Neural progenitor cell (in vitro differentiated cells): ENCODE measurements at regions not wholly inside any gene's neighbourhood (a gene's known extent, or its start where the extent isn't known, plus 50 kb on each side); places are given as distances from the start of the nearest gene placed in this dataset.

Experiments
- DNase-seq: peaks from one replicate; pipeline ENCODE4 v3.0.0-alpha.2; 2016; ENCODE audit warnings: low spot score
- H2AFZ ChIP-seq: fragments of 200-600 bp; sonication (generic); replicated peaks from 2 replicates; pipeline ENCODE4 v1.6.1; 2016; ENCODE audit warnings: antibody characterized with exemption
- H3F3A ChIP-seq: fragments of 200-600 bp; sonication (generic); 2 replicates; pipeline ENCODE4 v1.6.1; 2016; ENCODE audit warnings: antibody characterized with exemption, low read depth
- H3K27ac ChIP-seq: fragments of 200-600 bp; sonication (generic); 2 replicates; pipeline ENCODE4 v1.5.1; 2016; ENCODE audit warnings: mild to moderate bottlenecking
- H3K27me3 ChIP-seq: fragments of 200-600 bp; sonication (generic); 2 replicates; pipeline ENCODE4 v1.6.1; 2016; ENCODE audit warnings: mild to moderate bottlenecking, moderate library complexity
- H3K36me3 ChIP-seq: fragments of 200-600 bp; sonication (generic); 2 replicates; pipeline ENCODE4 v1.5.1; 2016
- H3K4me1 ChIP-seq: fragments of 200-600 bp; sonication (generic); 2 replicates; pipeline ENCODE4 v1.6.1; 2016; ENCODE audit warnings: mixed run types
- H3K4me2 ChIP-seq: fragments of 200-600 bp; sonication (generic); 2 replicates; pipeline ENCODE4 v1.6.1; 2016
- H3K4me3 ChIP-seq: fragments of 200-600 bp; sonication (generic); 2 replicates; pipeline ENCODE4 v1.5.1; 2016
- H3K79me2 ChIP-seq: fragments of 200-600 bp; sonication (generic); 2 replicates; pipeline ENCODE4 v1.6.1; 2016; ENCODE audit warnings: low read depth
- H3K9ac ChIP-seq: fragments of 200-600 bp; sonication (generic); 2 replicates; pipeline ENCODE4 v1.6.1; 2016
- H3K9me3 ChIP-seq: fragments of 200-600 bp; sonication (generic); 2 replicates; pipeline ENCODE4 v1.5.1; 2016; ENCODE audit warnings: low read depth
- H4K20me1 ChIP-seq: fragments of 200-600 bp; sonication (generic); 2 replicates; pipeline ENCODE4 v1.6.1; 2016; ENCODE audit warnings: low read depth
- H3K27ac Mint-ChIP-seq: 3 replicates; pipeline ENCODE4 v1.8.0; 2021; ENCODE audit warnings: mixed read lengths
- H3K27me3 Mint-ChIP-seq: 2 replicates; pipeline ENCODE4 v1.8.0; 2022; ENCODE audit warnings: low read depth, mild to moderate bottlenecking, inconsistent platforms, moderate library complexity, mixed read lengths; ENCODE audit not compliant: insufficient read depth
- H3K36me3 Mint-ChIP-seq: 3 replicates; pipeline ENCODE4 v1.8.0; 2021; ENCODE audit warnings: mixed read lengths
- H3K4me1 Mint-ChIP-seq: 3 replicates; pipeline ENCODE4 v1.8.0; 2021; ENCODE audit warnings: mixed read lengths
- H3K4me3 Mint-ChIP-seq: 3 replicates; pipeline ENCODE4 v1.8.0; 2021; ENCODE audit warnings: mild to moderate bottlenecking, moderate library complexity, mixed read lengths
- H3K9me3 Mint-ChIP-seq: 3 replicates; pipeline ENCODE4 v1.8.0; 2020; ENCODE audit warnings: mixed read lengths
- EZH2 ChIP-seq: fragments of 200-600 bp; sonication (generic); IDR thresholded peaks from 2 replicates; pipeline ENCODE4 v1.6.1; 2017; ENCODE audit warnings: antibody characterized with exemption, mild to moderate bottlenecking, moderate library complexity
- EZH2phosphoT487 ChIP-seq: fragments of 200-600 bp; sonication (generic); IDR thresholded peaks from 2 replicates; pipeline ENCODE4 v1.6.1; 2017; ENCODE audit warnings: antibody characterized with exemption
- TF ChIP-seq, protein P1 (sequence below): fragments of 200-600 bp; sonication (generic); IDR thresholded peaks from 2 replicates; pipeline ENCODE4 v1.5.1; 2017; ENCODE audit warnings: antibody characterized with exemption, mild to moderate bottlenecking

DNA sequence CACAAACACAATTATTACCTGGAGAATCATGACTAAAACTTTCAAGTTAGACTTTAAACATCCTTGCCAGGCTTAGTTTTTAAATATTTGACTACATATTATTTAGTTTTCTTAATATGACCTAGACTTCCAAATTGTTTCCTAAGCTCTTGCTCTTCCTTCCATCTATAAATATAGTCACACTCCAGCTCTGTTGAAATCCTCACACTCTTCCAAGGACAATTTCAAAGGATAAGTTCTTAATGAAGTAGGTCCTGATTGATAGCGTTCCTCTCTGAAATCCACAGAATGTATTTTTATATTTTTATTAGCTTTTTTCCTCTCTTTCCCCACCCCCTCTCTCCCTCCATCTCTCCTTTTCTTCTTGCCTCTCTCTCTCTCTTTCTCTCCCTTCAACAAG lies 1074.1 kb upstream of the PCDH20 start:
- no peaks in the 10 kb centered on the region for H3K36me3 Mint-ChIP-seq
- no peaks in the 10 kb centered on the region for H3K4me1 Mint-ChIP-seq

DNA sequence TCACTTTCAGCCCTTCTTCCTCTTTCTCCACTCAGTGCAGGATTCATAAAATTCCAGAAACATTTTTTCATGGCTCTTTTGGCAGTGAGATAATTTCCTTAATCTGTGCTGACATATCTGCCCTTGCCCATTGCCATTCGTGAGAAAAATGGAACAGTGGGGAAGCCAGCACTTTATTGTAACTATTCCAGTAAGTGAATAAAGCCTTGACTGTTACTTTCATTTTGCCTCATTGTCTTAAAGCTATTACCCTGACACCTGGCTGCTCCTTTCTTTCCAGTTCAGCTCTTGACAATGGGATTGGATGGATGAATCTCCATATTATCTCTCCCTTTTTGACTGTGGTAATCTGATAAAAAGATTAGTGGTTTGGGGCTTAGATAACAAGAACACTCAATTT lies 1068.1 kb upstream of the PCDH20 start:
- Histone ChIP-seq H4K20me1 (no peaks in the 10 kb centered on the region), H3K4me2 (peak overlapping the region; percentile 28), H3K9ac (no peak overlapping the region), H3K4me1 (peaks cover 11% of the 10 kb centered on the region), H3K9me3 (no peaks in the 10 kb centered on the region), H3K36me3 (no peaks in the 10 kb centered on the region), H3K4me3 (no peak overlapping the region), H3K27me3 (no peaks in the 10 kb centered on the region), H3K27ac (no peak overlapping the region), H2AFZ (no peak overlapping the region), H3K79me2 (no peaks in the 10 kb centered on the region), H3F3A (peaks cover 17% of the 10 kb centered on the region)
- no peak overlapping the region for H3K4me3 Mint-ChIP-seq
- peaks cover 8% of the 10 kb centered on the region for H3K4me1 Mint-ChIP-seq
- no peaks in the 10 kb centered on the region for H3K9me3 Mint-ChIP-seq
- peak; percentile 35 for DNase-seq
- no peaks in the 10 kb centered on the region for H3K36me3 Mint-ChIP-seq
- no peaks in the 10 kb centered on the region for H3K27me3 Mint-ChIP-seq
- no peak for TF ChIP-seq EZH2
- TF ChIP-seq, protein P1, sequence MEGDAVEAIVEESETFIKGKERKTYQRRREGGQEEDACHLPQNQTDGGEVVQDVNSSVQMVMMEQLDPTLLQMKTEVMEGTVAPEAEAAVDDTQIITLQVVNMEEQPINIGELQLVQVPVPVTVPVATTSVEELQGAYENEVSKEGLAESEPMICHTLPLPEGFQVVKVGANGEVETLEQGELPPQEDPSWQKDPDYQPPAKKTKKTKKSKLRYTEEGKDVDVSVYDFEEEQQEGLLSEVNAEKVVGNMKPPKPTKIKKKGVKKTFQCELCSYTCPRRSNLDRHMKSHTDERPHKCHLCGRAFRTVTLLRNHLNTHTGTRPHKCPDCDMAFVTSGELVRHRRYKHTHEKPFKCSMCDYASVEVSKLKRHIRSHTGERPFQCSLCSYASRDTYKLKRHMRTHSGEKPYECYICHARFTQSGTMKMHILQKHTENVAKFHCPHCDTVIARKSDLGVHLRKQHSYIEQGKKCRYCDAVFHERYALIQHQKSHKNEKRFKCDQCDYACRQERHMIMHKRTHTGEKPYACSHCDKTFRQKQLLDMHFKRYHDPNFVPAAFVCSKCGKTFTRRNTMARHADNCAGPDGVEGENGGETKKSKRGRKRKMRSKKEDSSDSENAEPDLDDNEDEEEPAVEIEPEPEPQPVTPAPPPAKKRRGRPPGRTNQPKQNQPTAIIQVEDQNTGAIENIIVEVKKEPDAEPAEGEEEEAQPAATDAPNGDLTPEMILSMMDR = no peak
- no peak for TF ChIP-seq EZH2phosphoT487
- no peak overlapping the region for H3K27ac Mint-ChIP-seq

More for the DNA sequence above, 1074.1 kb upstream of the PCDH20 start:
- Histone ChIP-seq H3K9ac (no peak overlapping the region), H3K79me2 (no peaks in the 10 kb centered on the region), H2AFZ (no peak overlapping the region), H3K4me1 (no peaks in the 10 kb centered on the region), H3F3A (no peaks in the 10 kb centered on the region), H3K9me3 (no peaks in the 10 kb centered on the region), H3K4me2 (no peak overlapping the region), H3K27me3 (no peaks in the 10 kb centered on the region), H4K20me1 (no peaks in the 10 kb centered on the region), H3K4me3 (no peak overlapping the region), H3K27ac (no peak overlapping the region), H3K36me3 (no peaks in the 10 kb centered on the region)
- H3K4me3 Mint-ChIP-seq = no peak overlapping the region
- no peak overlapping the region for H3K27ac Mint-ChIP-seq
- DNase-seq = no peak
- H3K9me3 Mint-ChIP-seq = no peaks in the 10 kb centered on the region
- no peaks in the 10 kb centered on the region for H3K27me3 Mint-ChIP-seq
- TF ChIP-seq EZH2 (no peak), EZH2phosphoT487 (no peak)
- TF ChIP-seq, protein P1 = no peak

- Mint-ChIP-seq H3K4me3 (no peak overlapping the region), H3K9me3 (no peaks in the 10 kb centered on the region), H3K36me3 (no peaks in the 10 kb centered on the region), H3K27me3 (no peaks in the 10 kb centered on the region), H3K4me1 (peaks cover 8% of the 10 kb centered on the region), H3K27ac (no peak overlapping the region)
- H3K4me1 ChIP-seq = peaks cover 11% of the 10 kb centered on the region
- no peak for TF ChIP-seq EZH2phosphoT487
- TF ChIP-seq EZH2 = no peak
- TF ChIP-seq, protein P1 = no peak
- no peak overlapping the region for H3K9ac ChIP-seq
- no peaks in the 10 kb centered on the region for H4K20me1 ChIP-seq
- H3K4me2 ChIP-seq = no peak overlapping the region
- no peak for DNase-seq
- no peak overlapping the region for H3K4me3 ChIP-seq
- H2AFZ ChIP-seq = no peak overlapping the region
- H3K36me3 ChIP-seq = no peaks in the 10 kb centered on the region
- H3K27ac ChIP-seq = no peak overlapping the region
- H3K9me3 ChIP-seq = no peaks in the 10 kb centered on the region
- no peaks in the 10 kb centered on the region for H3K79me2 ChIP-seq
- H3F3A ChIP-seq = peaks cover 17% of the 10 kb centered on the region
- no peaks in the 10 kb centered on the region for H3K27me3 ChIP-seq
Observed at GRCh38 chr13:62482351-62482750, 1066.7 kb upstream of the PCDH20 start.

GRCh38 chr13:62473944-62474237 lies 1058.2 kb upstream of the PCDH20 start:
- no peak overlapping the region for H3K27ac Mint-ChIP-seq
- Histone ChIP-seq H3K27ac (no peak overlapping the region), H3K4me2 (no peak overlapping the region), H3K9ac (no peak overlapping the region), H3K27me3 (no peaks in the 10 kb centered on the region), H3F3A (no peaks in the 10 kb centered on the region), H3K79me2 (no peaks in the 10 kb centered on the region), H3K4me3 (no peak overlapping the region), H4K20me1 (no peaks in the 10 kb centered on the region), H3K9me3 (no peaks in the 10 kb centered on the region), H3K36me3 (no peaks in the 10 kb centered on the region), H2AFZ (peak overlapping the region; percentile 82), H3K4me1 (no peaks in the 10 kb centered on the region)
- H3K36me3 Mint-ChIP-seq = no peaks in the 10 kb centered on the region
- H3K27me3 Mint-ChIP-seq = no peaks in the 10 kb centered on the region
- H3K9me3 Mint-ChIP-seq = no peaks in the 10 kb centered on the region
- no peaks in the 10 kb centered on the region for H3K4me1 Mint-ChIP-seq
- TF ChIP-seq EZH2phosphoT487 (no peak), EZH2 (no peak)
- TF ChIP-seq, protein P1 = no peak
- no peak for DNase-seq
- H3K4me3 Mint-ChIP-seq = no peak overlapping the region
